Activated CD4-positive, alpha-beta memory T cell treated with anti-CD3 and anti-CD28 coated beads, Interleukin-2, amount 10 ng/mL, durations not matched to agents 7 days and 5 days (primary cell): ENCODE measurements at regions not wholly inside any gene's neighbourhood (a gene's known extent, or its start where the extent isn't known, plus 50 kb on each side); places are given as distances from the start of the nearest gene placed in this dataset.

ENCODE experiments used
- CTCF ChIA-PET: fragments of 350-600 bp; sonication (Branson Sonifier 250); formaldehyde crosslinking; loops from one replicate; lab custom pipeline; 2021; ENCODE audit warnings: antibody characterized with exemption, inconsistent platforms; lab: Charles Lee
- POLR2A ChIA-PET: fragments of 350-600 bp; sonication (Branson Sonifier 250); formaldehyde crosslinking; loops from one replicate; lab custom pipeline; 2021; ENCODE audit warnings: antibody characterized with exemption; lab: Charles Lee
- DNase-seq: peaks from one replicate; pipeline ENCODE4 v3.0.0-alpha.2; 2020
- H3K27ac Mint-ChIP-seq: one replicate; pipeline ENCODE4 v1.8.0; 2021; ENCODE audit warnings: mild to moderate bottlenecking, mixed read lengths
- H3K27me3 Mint-ChIP-seq: one replicate; pipeline ENCODE4 v1.8.0; 2021; ENCODE audit warnings: mixed read lengths
- H3K36me3 Mint-ChIP-seq: one replicate; pipeline ENCODE4 v1.8.0; 2021; ENCODE audit warnings: low read depth, mixed read lengths
- H3K4me1 Mint-ChIP-seq: one replicate; pipeline ENCODE4 v1.8.0; 2021; ENCODE audit warnings: mixed read lengths
- H3K4me3 Mint-ChIP-seq: one replicate; pipeline ENCODE4 v1.8.0; 2021; ENCODE audit warnings: mild to moderate bottlenecking, mixed read lengths
- H3K9me3 Mint-ChIP-seq: one replicate; pipeline ENCODE4 v1.8.0; 2021; ENCODE audit warnings: mixed read lengths

DNA sequence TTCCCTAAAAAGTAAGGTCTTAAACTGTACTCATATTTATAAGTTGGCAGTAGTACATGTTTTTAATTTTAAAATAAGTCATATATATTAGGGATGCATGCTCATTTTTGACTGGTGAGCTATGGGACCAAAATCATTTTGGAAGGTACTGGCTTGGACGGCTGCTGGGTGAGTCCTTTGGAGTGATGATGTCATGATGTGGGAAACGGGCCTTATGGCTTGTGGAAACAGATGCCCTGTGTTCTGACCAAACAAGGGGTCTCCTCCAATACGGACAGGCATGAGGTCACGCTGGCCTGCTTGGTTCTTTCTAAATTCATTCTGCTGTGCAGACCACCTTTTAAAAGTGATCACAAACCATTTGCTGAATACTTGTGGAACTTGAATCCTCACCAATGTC is 109.2 kb upstream of the MGAT5 start:
- Mint-ChIP-seq H3K36me3 (peaks cover 3% of the 10 kb centered on the region), H3K9me3 (no peaks in the 10 kb centered on the region), H3K4me1 (peaks cover 26% of the 10 kb centered on the region), H3K27ac (no peak overlapping the region), H3K4me3 (no peak overlapping the region), H3K27me3 (no peaks in the 10 kb centered on the region)
- ChIA-PET CTCF (no interaction called here), POLR2A (no interaction called here)
- no peak for DNase-seq

DNA sequence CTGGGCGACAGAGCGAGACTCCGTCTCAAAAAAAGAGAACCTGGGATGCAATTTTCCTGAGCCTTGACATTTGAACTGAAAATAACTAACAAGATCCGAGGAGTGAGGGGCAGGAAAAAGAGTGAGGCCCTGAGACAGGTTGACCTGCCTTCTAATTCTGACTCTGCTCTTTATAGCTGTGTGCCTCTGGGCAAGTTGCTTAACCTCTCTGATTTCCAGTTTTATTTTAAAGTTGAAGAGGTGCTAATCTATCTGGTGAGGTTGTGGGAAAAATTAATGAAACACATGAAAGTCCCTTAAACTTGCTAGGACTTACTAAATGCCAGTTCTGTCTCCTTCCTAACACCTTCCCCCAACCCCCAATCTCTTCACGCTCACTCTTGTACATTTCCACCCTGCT is 108.4 kb upstream of the MGAT5 start:
- no peak for DNase-seq
- no peaks in the 10 kb centered on the region for H3K27me3 Mint-ChIP-seq
- peaks cover 23% of the 10 kb centered on the region for H3K4me1 Mint-ChIP-seq
- H3K9me3 Mint-ChIP-seq, result no peaks in the 10 kb centered on the region
- POLR2A ChIA-PET, result no interaction called here
- no peaks in the 10 kb centered on the region for H3K36me3 Mint-ChIP-seq
- no peak overlapping the region for H3K27ac Mint-ChIP-seq
- CTCF ChIA-PET, result no interaction called here
- H3K4me3 Mint-ChIP-seq, result no peak overlapping the region

GRCh38 chr2:134146161-134146560 is 107.7 kb upstream of the MGAT5 start:
- Mint-ChIP-seq H3K4me3 (no peak overlapping the region), H3K4me1 (peaks cover 20% of the 10 kb centered on the region), H3K27me3 (no peaks in the 10 kb centered on the region), H3K36me3 (no peaks in the 10 kb centered on the region), H3K9me3 (no peaks in the 10 kb centered on the region), H3K27ac (no peak overlapping the region)
- DNase-seq, result no peak
- ChIA-PET CTCF (no interaction called here), POLR2A (no interaction called here)

- ChIA-PET POLR2A (no interaction called here), CTCF (no interaction called here)
- no peak overlapping the region for H3K4me3 Mint-ChIP-seq
- H3K36me3 Mint-ChIP-seq, result no peaks in the 10 kb centered on the region
- H3K27ac Mint-ChIP-seq, result no peak overlapping the region
- H3K4me1 Mint-ChIP-seq, result peaks cover 15% of the 10 kb centered on the region
- H3K9me3 Mint-ChIP-seq, result no peaks in the 10 kb centered on the region
- H3K27me3 Mint-ChIP-seq, result no peaks in the 10 kb centered on the region
- DNase-seq, result no peak
Observed at GRCh38 chr2:134146620-134147019, 107.3 kb upstream of the MGAT5 start.

DNA sequence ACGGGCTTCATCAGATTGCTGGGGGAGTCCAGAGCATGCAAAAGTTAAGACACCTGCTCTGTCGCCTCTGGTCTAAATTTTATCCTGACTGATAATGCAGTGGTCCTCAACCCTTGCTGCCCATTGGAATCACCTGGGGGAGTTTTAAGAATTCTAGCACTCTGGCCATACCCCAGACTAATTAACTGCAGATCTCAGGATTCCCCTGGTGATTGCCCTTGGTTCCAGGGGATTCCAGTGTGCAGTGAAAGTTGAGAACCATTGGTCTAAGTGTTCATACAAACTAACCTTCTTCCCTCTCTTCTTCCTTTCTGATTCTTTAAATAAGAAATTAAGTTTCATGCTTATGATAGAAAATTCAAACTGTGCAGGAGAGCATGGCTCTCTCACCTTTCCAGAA is 105.7 kb upstream of the MGAT5 start:
- Mint-ChIP-seq H3K27ac (no peak overlapping the region), H3K9me3 (no peaks in the 10 kb centered on the region), H3K4me3 (no peak overlapping the region), H3K36me3 (peaks cover 4% of the 10 kb centered on the region), H3K4me1 (peaks cover 2% of the 10 kb centered on the region), H3K27me3 (no peaks in the 10 kb centered on the region)
- ChIA-PET POLR2A (no interaction called here), CTCF (interaction anchor here (0.6 kb wide), 1 partner anchor 603 kb away, joined by 3 read pairs; no protein-coding TSS in a partner anchor)
- no peak for DNase-seq

- Mint-ChIP-seq H3K27ac (no peak overlapping the region), H3K4me1 (peaks cover 2% of the 10 kb centered on the region), H3K4me3 (no peak overlapping the region), H3K9me3 (no peaks in the 10 kb centered on the region), H3K27me3 (no peaks in the 10 kb centered on the region), H3K36me3 (peaks cover 4% of the 10 kb centered on the region)
- DNase-seq, result no peak
- POLR2A ChIA-PET, result interaction anchor here (1.3 kb wide), 2 partner anchors 9 to 28 kb away, joined by 3 to 4 read pairs; no protein-coding TSS in a partner anchor
- CTCF ChIA-PET, result no interaction called here
Observed at GRCh38 chr2:134148843-134149472, 104.9 kb upstream of the MGAT5 start.

DNA sequence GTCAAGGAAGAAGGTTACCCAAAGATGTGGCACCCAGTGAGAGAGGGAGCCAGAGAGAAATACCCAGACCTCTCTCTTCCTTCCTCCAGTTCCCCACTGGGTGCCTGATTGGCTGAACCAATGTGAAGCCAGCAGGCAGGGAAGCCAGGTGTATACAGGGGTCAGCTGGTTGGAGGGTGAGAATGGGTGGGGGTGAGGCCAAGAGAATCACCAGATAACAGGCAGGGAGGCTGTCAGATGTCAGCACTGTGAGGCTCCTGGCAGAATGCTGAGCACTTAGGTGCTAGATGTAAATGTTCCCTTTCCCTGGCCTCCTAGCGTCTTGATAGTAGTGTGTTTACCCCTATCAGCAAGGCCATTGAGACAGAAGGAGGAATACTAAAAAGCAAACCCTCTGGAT is 104.0 kb upstream of the MGAT5 start:
- Mint-ChIP-seq H3K27me3 (no peaks in the 10 kb centered on the region), H3K4me1 (peaks cover 2% of the 10 kb centered on the region), H3K27ac (no peak overlapping the region), H3K4me3 (no peak overlapping the region), H3K9me3 (no peaks in the 10 kb centered on the region), H3K36me3 (peaks cover 4% of the 10 kb centered on the region)
- ChIA-PET POLR2A (interaction anchor here (1.3 kb wide), 2 partner anchors 9 to 29 kb away, joined by 3 to 4 read pairs; no protein-coding TSS in a partner anchor), CTCF (interaction anchor here (0.6 kb wide), 1 partner anchor 316 kb away, joined by 4 read pairs; no protein-coding TSS in a partner anchor)
- DNase-seq, result no peak

DNA sequence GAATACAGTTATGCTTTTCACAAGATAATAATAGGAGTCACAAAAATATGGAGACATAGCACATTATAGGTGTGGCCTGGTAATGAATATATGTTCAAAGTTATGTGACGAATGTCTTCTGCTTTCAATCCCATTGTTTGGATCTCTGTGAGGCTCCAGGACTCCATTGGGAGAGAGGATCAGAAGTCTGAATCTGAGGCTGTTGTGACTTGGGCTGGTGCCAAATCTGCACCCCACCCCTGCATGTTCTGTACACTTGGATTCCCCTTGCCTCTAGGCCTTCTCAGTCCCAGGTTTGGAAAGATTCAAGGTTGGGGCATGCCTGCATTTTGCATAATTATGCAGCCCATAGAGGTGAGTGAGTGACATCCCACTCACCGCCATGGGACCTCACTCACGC is 103.1 kb upstream of the MGAT5 start:
- H3K27ac Mint-ChIP-seq, result no peak overlapping the region
- ChIA-PET POLR2A (no interaction called here), CTCF (no interaction called here)
- no peaks in the 10 kb centered on the region for H3K27me3 Mint-ChIP-seq
- no peaks in the 10 kb centered on the region for H3K9me3 Mint-ChIP-seq
- no peak overlapping the region for H3K4me3 Mint-ChIP-seq
- no peak for DNase-seq
- peaks cover 2% of the 10 kb centered on the region for H3K4me1 Mint-ChIP-seq
- peaks cover 4% of the 10 kb centered on the region for H3K36me3 Mint-ChIP-seq

GRCh38 chr2:134152045-134153010 is 101.5 kb upstream of the MGAT5 start:
- Mint-ChIP-seq H3K36me3 (peaks cover 4% of the 10 kb centered on the region), H3K4me1 (peaks cover 2% of the 10 kb centered on the region), H3K9me3 (no peaks in the 10 kb centered on the region), H3K27me3 (no peaks in the 10 kb centered on the region), H3K27ac (no peak overlapping the region), H3K4me3 (no peak overlapping the region)
- no peak for DNase-seq
- CTCF ChIA-PET, result no interaction called here
- POLR2A ChIA-PET, result no interaction called here

GRCh38 chr2:134153294-134153880 is 100.5 kb upstream of the MGAT5 start:
- no peak for DNase-seq
- no peaks in the 10 kb centered on the region for H3K27me3 Mint-ChIP-seq
- ChIA-PET CTCF (no interaction called here), POLR2A (no interaction called here)
- H3K4me1 Mint-ChIP-seq, result peaks cover 2% of the 10 kb centered on the region
- no peaks in the 10 kb centered on the region for H3K9me3 Mint-ChIP-seq
- H3K27ac Mint-ChIP-seq, result no peak overlapping the region
- H3K36me3 Mint-ChIP-seq, result peaks cover 4% of the 10 kb centered on the region
- H3K4me3 Mint-ChIP-seq, result no peak overlapping the region

DNA sequence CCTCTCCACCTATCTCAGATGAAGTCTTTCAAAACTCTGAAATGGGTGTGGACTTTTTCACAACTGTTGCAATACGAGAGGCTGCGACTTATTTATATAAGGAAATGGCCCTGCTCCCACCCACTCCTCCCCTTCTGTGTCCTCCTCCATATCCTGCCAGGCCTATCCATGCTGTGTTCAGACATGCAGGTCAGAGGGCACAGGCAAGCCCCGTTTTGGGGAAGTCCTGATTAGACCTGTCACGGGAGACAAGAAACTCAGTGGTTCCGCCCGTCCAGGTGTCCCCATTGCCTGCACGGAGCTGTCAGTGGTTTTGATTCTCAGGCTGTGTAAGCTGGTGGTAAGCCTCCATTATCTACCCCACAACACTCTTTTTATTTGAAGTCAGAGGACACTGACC is 99.6 kb upstream of the MGAT5 start:
- CTCF ChIA-PET, result no interaction called here
- Mint-ChIP-seq H3K27ac (no peak overlapping the region), H3K9me3 (no peaks in the 10 kb centered on the region), H3K36me3 (peaks cover 4% of the 10 kb centered on the region), H3K4me1 (peaks cover 2% of the 10 kb centered on the region), H3K27me3 (no peaks in the 10 kb centered on the region), H3K4me3 (no peak overlapping the region)
- DNase-seq, result no peak
- POLR2A ChIA-PET, result no interaction called here

DNA sequence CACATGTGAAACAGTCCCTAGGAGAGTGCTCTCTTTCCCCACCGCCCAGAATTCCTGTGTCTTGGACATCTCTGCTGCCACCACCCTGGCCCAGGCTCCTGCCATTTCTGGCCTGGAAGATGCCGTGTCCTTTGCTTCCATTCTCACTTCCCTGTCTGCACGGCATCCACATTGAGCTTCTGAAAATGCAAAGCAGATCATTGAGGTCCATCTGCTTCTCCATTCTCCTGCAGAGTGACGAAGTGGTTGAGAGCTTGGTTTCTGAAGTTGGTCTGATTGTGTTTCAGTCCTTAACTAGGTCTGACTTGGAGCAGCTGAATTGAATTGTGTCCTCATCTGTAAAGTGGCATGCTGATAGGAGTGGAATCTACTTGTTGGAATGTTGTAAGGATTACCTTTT is 98.7 kb upstream of the MGAT5 start:
- CTCF ChIA-PET, result no interaction called here
- H3K36me3 Mint-ChIP-seq, result peaks cover 4% of the 10 kb centered on the region

GRCh38 chr2:134158295-134158694 is 95.6 kb upstream of the MGAT5 start:
- POLR2A ChIA-PET, result no interaction called here
- Mint-ChIP-seq H3K4me3 (no peak overlapping the region), H3K36me3 (peaks cover 3% of the 10 kb centered on the region), H3K4me1 (peaks cover 17% of the 10 kb centered on the region), H3K27me3 (no peaks in the 10 kb centered on the region), H3K9me3 (no peaks in the 10 kb centered on the region), H3K27ac (no peak overlapping the region)
- DNase-seq, result no peak
- CTCF ChIA-PET, result no interaction called here

More for the DNA sequence above, 98.7 kb upstream of the MGAT5 start:
- no peaks in the 10 kb centered on the region for H3K27me3 Mint-ChIP-seq
- no peaks in the 10 kb centered on the region for H3K4me1 Mint-ChIP-seq
- H3K4me3 Mint-ChIP-seq, result no peak overlapping the region
- H3K9me3 Mint-ChIP-seq, result no peaks in the 10 kb centered on the region
- no peak overlapping the region for H3K27ac Mint-ChIP-seq
- no peak for DNase-seq
- POLR2A ChIA-PET, result no interaction called here
